Cardiac muscle cell (in vitro differentiated cells and primary cell): ENCODE measurements at regions not wholly inside any gene's neighbourhood (a gene's known extent, or its start where the extent isn't known, plus 50 kb on each side); places are given as distances from the start of the nearest gene placed in this dataset.

Experiments
- DNase-seq, 2 donors: peaks; one replicate each; pipeline versions ENCODE4 v3.0.0 to v3.0.0-alpha.2; 2010 to 2017; ENCODE audit warnings: low read depth in 1 of 2, low spot score in 1 of 2
- H3K27ac ChIP-seq: fragments of 200-600 bp; sonication (generic); 2 replicates; pipeline ENCODE4 v1.5.1; 2016
- H3K27me3 ChIP-seq: fragments of 200-600 bp; sonication (generic); 2 replicates; pipeline ENCODE4 v1.6.0; 2016; ENCODE audit warnings: control low read depth
- H3K36me3 ChIP-seq: fragments of 200-600 bp; sonication (generic); 2 replicates; pipeline ENCODE4 v1.5.1; 2016; ENCODE audit warnings: control low read depth
- H3K4me1 ChIP-seq: fragments of 200-600 bp; sonication (generic); 2 replicates; pipeline ENCODE4 v1.8.1; 2017; ENCODE audit warnings: low read depth, mild to moderate bottlenecking, mixed run types
- H3K4me3 ChIP-seq: fragments of 200-600 bp; sonication (generic); 2 replicates; pipeline ENCODE4 v1.5.1; 2016; ENCODE audit warnings: mild to moderate bottlenecking
- H3K9me3 ChIP-seq: fragments of 200-600 bp; sonication (generic); 2 replicates; pipeline ENCODE4 v1.5.1; 2017; ENCODE audit warnings: low read depth, mild to moderate bottlenecking, control low read depth
- TF ChIP-seq, protein P1 (sequence below): IDR thresholded peaks from 2 replicates; pipeline ENCODE4 v1.5.1; 2012; ENCODE audit warnings: low read depth, mild to moderate bottlenecking, low read length

DNA sequence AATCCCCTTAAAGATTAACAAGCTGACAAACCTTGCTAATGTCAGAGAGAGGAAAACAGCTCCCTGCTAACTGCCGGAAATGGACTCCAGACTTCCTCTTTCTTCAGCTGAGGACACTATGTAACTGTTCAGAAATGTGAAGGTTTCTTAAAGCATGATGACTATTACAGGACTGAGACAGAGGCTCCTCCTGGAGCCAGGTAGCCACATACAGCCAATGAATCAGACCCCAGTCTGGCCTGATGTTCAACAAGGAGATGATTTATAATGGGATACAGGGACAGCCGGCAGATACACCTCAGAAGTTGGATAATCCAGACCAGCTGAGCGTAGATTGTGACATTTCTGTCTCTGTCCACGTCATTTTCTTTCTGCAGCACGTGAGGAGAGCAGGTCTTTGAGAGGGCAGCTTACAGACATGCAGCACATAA, 216.2 kb downstream of the HS3ST3A1 start:
- no peaks in the 10 kb centered on the region for H3K36me3 ChIP-seq
- peak overlapping the region; percentile 27 for H3K27ac ChIP-seq
- H3K4me1 ChIP-seq, result peaks cover 11% of the 10 kb centered on the region
- peak in 1 of 2 donors; percentile 34 for DNase-seq
- H3K4me3 ChIP-seq, result no peak overlapping the region
- TF ChIP-seq, protein P1, sequence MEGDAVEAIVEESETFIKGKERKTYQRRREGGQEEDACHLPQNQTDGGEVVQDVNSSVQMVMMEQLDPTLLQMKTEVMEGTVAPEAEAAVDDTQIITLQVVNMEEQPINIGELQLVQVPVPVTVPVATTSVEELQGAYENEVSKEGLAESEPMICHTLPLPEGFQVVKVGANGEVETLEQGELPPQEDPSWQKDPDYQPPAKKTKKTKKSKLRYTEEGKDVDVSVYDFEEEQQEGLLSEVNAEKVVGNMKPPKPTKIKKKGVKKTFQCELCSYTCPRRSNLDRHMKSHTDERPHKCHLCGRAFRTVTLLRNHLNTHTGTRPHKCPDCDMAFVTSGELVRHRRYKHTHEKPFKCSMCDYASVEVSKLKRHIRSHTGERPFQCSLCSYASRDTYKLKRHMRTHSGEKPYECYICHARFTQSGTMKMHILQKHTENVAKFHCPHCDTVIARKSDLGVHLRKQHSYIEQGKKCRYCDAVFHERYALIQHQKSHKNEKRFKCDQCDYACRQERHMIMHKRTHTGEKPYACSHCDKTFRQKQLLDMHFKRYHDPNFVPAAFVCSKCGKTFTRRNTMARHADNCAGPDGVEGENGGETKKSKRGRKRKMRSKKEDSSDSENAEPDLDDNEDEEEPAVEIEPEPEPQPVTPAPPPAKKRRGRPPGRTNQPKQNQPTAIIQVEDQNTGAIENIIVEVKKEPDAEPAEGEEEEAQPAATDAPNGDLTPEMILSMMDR, result no peak
- H3K9me3 ChIP-seq, result no peaks in the 10 kb centered on the region
- H3K27me3 ChIP-seq, result no peaks in the 10 kb centered on the region

DNA sequence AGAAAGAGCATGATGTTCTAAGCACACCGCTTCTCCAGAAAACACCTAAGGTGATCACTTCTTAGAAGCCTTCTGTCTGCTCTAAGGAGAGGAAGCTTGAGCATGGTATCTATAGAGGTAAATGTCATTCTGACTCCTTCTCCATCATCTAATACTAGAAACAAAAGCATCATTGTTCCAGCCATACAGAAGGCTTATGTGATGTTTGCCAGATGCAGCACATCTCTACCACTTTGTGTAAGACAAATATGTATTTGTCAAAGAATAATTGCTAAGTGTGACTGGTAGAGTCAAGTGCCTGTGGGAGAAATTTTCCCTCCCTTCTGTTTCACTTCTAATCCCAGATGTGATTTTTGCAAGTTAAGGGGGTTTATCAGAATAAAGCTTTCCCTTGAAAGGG, 217.1 kb downstream of the HS3ST3A1 start:
- no peaks in the 10 kb centered on the region for H3K36me3 ChIP-seq
- no peaks in the 10 kb centered on the region for H3K9me3 ChIP-seq
- TF ChIP-seq, protein P1, result no peak
- H3K4me1 ChIP-seq, result peaks cover 11% of the 10 kb centered on the region
- no peak overlapping the region for H3K4me3 ChIP-seq
- H3K27ac ChIP-seq, result peak overlapping the region; percentile 27
- no peaks in the 10 kb centered on the region for H3K27me3 ChIP-seq
- DNase-seq, result no peak

DNA sequence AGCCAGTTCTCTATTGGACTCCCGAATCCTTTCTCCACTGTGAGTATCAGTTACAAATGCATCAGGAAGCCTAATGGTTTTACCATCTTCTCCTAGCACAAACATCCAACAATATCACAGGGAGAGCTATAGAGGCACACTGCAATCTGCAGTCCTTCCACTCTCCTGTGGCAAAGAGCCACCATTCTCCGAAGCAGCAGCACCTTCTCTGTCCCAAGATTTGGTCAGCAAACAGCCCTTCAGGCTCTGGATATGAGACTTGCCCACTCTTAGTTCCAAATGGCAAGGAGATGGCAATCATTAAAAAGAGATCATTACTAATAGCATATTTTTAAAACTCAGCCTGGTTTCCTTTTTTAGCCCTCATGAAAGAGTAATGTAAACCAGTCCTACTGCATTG, 223.4 kb downstream of the HS3ST3A1 start:
- Histone ChIP-seq H3K9me3 (no peaks in the 10 kb centered on the region), H3K36me3 (no peaks in the 10 kb centered on the region), H3K27me3 (no peaks in the 10 kb centered on the region), H3K4me1 (no peaks in the 10 kb centered on the region), H3K4me3 (no peak overlapping the region), H3K27ac (no peak overlapping the region)
- no peak for DNase-seq
- TF ChIP-seq, protein P1, result no peak

DNA sequence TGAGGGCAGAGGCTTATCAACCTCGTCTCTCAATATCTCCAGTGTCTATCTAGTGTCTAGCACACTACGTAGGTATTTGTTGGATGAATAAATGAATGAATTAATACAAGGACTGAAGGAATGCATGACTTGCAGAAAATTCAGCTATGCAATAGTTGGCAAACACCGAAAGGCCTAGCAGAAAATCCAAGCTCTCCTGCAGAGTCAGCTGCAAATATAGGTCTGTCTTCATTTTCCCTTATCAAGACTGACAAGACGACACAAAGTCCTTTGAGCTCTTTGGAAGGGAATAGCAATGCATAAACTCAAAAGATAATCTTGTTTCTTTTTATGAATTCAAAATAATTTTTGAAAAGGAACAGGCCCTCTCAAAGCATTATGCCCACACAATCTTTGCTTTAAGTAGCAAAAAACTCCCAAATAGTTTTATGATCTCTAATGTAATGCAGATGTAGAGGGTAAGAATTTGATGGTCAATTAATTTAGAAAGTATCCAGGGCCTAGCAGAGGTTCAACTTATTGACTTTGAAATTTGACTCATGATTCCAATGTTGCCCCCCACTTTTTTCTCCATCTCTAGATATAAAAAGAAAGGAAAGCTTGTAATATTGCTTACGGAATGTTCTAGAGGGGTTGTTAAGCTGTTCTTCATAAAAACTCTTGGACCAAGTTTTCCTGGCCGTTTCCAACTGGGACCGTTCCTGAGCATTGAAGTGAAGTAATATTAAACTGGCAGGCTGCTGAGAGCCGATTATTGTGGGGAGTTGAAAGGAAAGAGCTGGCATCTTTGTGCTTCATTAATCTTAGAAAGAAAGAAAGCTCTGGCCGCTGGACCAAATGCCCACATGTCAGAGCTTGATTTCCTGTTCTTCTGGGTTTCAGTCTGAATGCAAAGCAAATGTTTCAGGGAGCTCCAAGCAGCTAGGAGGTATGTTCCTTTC, 227.3 kb downstream of the HS3ST3A1 start:
- TF ChIP-seq, protein P1, result no peak
- Histone ChIP-seq H3K36me3 (no peaks in the 10 kb centered on the region), H3K4me1 (no peaks in the 10 kb centered on the region)

DNA sequence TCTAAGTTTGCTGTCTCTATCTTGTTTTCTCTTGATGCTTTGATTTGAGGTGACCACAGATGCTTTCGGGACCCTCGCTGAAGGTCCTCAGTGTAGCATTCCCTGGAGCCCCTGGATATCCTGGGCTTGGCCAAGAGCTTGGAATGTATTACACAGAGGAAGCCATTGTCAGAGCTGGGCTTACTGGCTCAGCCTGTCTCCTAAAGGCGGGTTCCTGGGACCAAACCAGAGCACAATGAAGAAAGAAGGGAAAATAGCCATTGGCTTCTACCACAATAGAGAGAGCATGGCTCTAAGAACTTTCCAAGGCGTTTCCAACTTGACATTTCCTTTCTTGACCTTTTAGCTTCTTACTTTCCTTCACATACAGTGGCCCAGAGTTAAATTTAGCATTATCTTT, 229.3 kb downstream of the HS3ST3A1 start:
- no peaks in the 10 kb centered on the region for H3K27me3 ChIP-seq
- H3K36me3 ChIP-seq, result no peaks in the 10 kb centered on the region
- no peak overlapping the region for H3K4me3 ChIP-seq
- TF ChIP-seq, protein P1, result no peak
- H3K27ac ChIP-seq, result no peak overlapping the region
- DNase-seq, result no peak
- no peaks in the 10 kb centered on the region for H3K4me1 ChIP-seq
- H3K9me3 ChIP-seq, result no peaks in the 10 kb centered on the region

More for the DNA sequence above, 227.3 kb downstream of the HS3ST3A1 start:
- no peak overlapping the region for H3K4me3 ChIP-seq
- H3K27me3 ChIP-seq, result no peaks in the 10 kb centered on the region
- H3K27ac ChIP-seq, result no peak overlapping the region
- no peak for DNase-seq
- H3K9me3 ChIP-seq, result no peaks in the 10 kb centered on the region
